Esophagus (tissue), 2 donors: ENCODE measurements at regions not wholly inside any gene's neighbourhood (a gene's known extent, or its start where the extent isn't known, plus 50 kb on each side); places are given as distances from the start of the nearest gene placed in this dataset.
"Not testable (repeated sequence)": the region's sequence is repeated elsewhere in the genome, so short reads cannot be mapped to it uniquely, and the experiment has no call there.

ENCODE experiments used
- H3K27ac ChIP-seq, 2 donors: one replicate each; pipeline ENCODE4 v1.5.1; 2013; ENCODE audit warnings: low read depth in 2 of 2, mild to moderate bottlenecking in 2 of 2, inconsistent platforms in 1 of 2, low read length in 1 of 2, moderate library complexity in 1 of 2
- H3K27me3 ChIP-seq, 2 donors: one replicate each; pipeline ENCODE4 v1.6.1; 2013; ENCODE audit warnings: low read length in 2 of 2, control low read depth in 1 of 2, mild to moderate bottlenecking in 1 of 2; ENCODE audit not compliant: insufficient read depth in 2 of 2, control insufficient read depth in 1 of 2
- H3K36me3 ChIP-seq, 2 donors: one replicate each; pipeline ENCODE4 v1.6.1; 2013; ENCODE audit warnings: low read length in 1 of 2; ENCODE audit not compliant: control insufficient read depth in 2 of 2, insufficient read depth in 2 of 2
- H3K4me1 ChIP-seq, 2 donors: one replicate each; pipeline ENCODE4 v1.6.1; 2013; ENCODE audit warnings: low read length in 1 of 2; ENCODE audit not compliant: control insufficient read depth in 2 of 2, insufficient read depth in 2 of 2
- H3K4me3 ChIP-seq, 2 donors: one replicate each; pipeline ENCODE4 v1.5.1; 2013; ENCODE audit warnings: low read length in 2 of 2, mild to moderate bottlenecking in 2 of 2, low read depth in 1 of 2, moderate library complexity in 1 of 2
- H3K9me3 ChIP-seq, 2 donors: one replicate each; pipeline ENCODE4 v1.6.1; 2013; ENCODE audit warnings: mild to moderate bottlenecking in 2 of 2, low read depth in 1 of 2, low read length in 1 of 2, moderate library complexity in 1 of 2; ENCODE audit not compliant: control insufficient read depth in 2 of 2, insufficient read depth in 1 of 2
- WGBS, 2 donors: extraction: QIAGEN DNeasy Blood & Tissue Kit; methylation state at CpG; one replicate each; pipeline ENCODE4 v1.1.7; 2013; 5-methylcytosine and 5-hydroxymethylcytosine counted together
- donor health status: healthy with polysubstance abuse.
- donor health status: Bipolar disorder and iron deficiency.

DNA sequence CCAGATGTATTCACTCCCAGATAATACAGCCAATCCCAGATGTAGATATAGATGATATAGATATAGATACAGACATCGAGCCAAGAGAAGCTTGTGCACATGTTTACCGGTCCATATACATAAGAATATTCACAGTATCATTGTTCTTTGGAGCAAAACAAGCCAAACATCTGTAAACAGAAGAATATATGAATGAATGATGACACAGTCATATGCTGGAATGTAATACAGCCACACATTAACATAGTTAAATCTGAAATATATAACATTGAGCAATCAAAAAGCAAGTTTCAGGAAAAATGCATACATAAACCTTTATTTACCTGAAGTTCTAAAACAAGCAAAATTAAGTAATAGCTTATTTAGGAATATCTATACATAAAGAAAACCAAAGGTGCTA lies 182.5 kb downstream of the TXNL1 start:
- 91 to 92% methylated on average over 2 of the region's 2 CpGs for WGBS, 2 donors
- Histone ChIP-seq H3K27ac (no peak overlapping the region), H3K9me3 (no peaks in the 10 kb centered on the region), H3K4me3 (no peak overlapping the region), H3K4me1 (no peaks in the 10 kb centered on the region), H3K36me3 (no peaks in the 10 kb centered on the region), H3K27me3 (no peaks in the 10 kb centered on the region)

DNA sequence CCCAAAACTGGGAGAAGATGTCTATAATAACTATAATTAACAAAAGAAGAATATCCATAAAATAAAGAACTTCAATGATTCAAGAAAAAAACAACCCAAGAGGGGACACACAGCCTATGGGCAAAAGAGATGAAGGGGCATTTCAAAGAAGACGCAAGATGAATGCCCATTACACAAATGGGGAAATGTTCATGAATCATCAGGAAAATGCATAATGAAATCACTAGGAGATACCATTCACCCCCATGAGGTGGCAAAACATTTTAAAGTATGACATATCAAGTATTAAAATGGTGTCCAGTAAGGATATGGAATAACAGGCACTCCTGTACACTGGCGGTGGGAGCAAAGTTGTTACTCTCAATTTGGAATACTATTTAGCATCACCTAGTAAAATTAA lies 183.3 kb downstream of the TXNL1 start:
- H3K4me1 ChIP-seq = no peaks in the 10 kb centered on the region
- 97 to 100% methylated on average over 2 of the region's 2 CpGs for WGBS, 2 donors

DNA sequence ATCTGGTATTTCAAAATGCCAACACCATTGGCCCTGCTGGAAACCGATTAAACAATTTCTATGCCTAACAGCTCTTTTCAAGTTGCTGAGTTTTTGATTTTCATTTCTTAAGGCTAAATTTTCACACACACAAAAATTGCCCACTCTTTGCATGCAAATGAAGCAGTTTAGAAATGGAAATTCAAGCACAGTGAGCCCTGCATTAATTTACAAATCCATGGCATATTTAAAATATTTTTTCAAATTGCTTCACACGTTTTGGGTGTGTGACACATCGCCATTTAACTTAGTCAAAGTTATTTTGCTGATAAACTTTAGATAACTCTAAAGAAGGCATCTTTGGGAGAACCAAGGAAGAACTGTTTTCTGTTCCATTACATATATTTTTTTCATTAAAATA lies 184.8 kb downstream of the TXNL1 start:
- no peaks in the 10 kb centered on the region for H3K27me3 ChIP-seq
- 80 to 83% methylated on average over 3 of the region's 3 CpGs for WGBS, 2 donors
- no peak overlapping the region for H3K4me3 ChIP-seq
- H3K36me3 ChIP-seq = no peaks in the 10 kb centered on the region
- no peak overlapping the region for H3K27ac ChIP-seq
- no peaks in the 10 kb centered on the region for H3K9me3 ChIP-seq
- H3K4me1 ChIP-seq = no peaks in the 10 kb centered on the region

More for the DNA sequence above, 183.3 kb downstream of the TXNL1 start:
- Histone ChIP-seq H3K9me3 (no peaks in the 10 kb centered on the region), H3K36me3 (no peaks in the 10 kb centered on the region), H3K4me3 (no peak overlapping the region), H3K27me3 (no peaks in the 10 kb centered on the region), H3K27ac (no peak overlapping the region)

DNA sequence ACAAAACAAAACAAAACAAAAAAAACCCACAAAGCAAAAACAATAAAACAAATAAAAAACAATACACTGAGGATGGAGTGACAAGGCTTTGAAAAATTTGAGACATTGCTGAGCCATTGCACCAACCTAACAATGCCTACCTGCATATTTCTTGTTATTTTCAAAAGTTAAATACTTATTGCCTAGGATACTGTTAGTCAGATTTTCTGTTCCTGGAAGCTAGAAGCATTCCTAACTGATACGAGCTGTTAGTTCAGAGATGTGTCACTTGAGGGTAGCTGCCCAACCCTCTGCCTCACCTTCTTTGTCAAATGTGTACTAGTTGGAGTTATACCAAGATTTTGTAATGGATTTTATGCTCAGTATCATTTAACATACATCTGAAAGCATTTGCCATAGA lies 187.2 kb downstream of the TXNL1 start:
- Histone ChIP-seq H3K4me1 (no peaks in the 10 kb centered on the region), H3K4me3 (no peak overlapping the region), H3K36me3 (no peaks in the 10 kb centered on the region), H3K9me3 (no peaks in the 10 kb centered on the region), H3K27me3 (no peaks in the 10 kb centered on the region), H3K27ac (no peak overlapping the region)
- 45 to 68% methylated on average over 1 of the region's 1 CpG for WGBS, 2 donors

DNA sequence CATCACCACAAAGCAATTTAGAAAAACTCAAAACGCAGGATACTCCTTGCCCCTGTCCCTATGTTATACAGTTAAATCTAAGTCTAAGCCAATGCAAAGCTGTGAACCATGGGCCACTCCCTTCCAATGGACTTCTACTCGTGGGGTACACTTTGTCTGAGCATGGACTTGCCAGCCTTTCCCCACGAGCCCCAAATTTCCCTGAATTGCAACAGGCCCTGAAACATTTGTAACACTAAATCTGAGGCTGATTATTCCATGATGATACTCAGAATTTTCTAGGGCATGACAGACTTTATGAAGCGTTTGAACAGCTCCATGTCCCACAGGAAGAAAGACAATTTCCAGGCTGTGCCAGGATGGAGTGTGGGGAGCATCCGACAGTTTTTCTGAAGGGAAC lies 189.6 kb downstream of the TXNL1 start:
- no peaks in the 10 kb centered on the region for H3K27me3 ChIP-seq
- no peaks in the 10 kb centered on the region for H3K36me3 ChIP-seq
- peaks cover 0 to 4% of the 10 kb centered on the region in 2 donors for H3K4me1 ChIP-seq
- 83 to 84% methylated on average over 5 of the region's 5 CpGs for WGBS, 2 donors
- no peak overlapping the region for H3K4me3 ChIP-seq
- no peaks in the 10 kb centered on the region for H3K9me3 ChIP-seq
- no peak overlapping the region for H3K27ac ChIP-seq

DNA sequence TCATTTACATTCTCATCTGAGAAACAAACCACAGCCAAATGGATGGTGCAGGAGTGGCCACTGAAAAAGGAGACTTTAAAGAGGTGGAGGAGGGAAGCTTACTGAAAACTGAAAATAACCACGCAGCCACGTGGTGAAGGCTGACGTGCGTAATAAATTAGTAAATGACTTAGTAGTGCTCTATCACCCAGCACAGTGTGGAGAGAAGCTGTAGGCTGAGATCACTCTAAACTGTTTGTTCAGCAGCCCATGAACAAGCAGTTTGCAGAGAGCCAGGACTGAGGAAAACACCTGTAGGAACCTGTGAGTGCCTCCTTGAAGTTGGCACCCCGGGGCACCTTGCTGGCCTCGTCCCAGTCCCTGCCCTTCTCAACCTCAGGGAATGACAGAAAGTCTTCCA lies 193.0 kb downstream of the TXNL1 start:
- no peak overlapping the region for H3K4me3 ChIP-seq
- no peak overlapping the region for H3K27ac ChIP-seq
- no peaks in the 10 kb centered on the region for H3K9me3 ChIP-seq
- no peaks in the 10 kb centered on the region for H3K36me3 ChIP-seq
- WGBS, 2 donors = 48 to 50% methylated on average over 6 of the region's 6 CpGs
- no peaks in the 10 kb centered on the region for H3K27me3 ChIP-seq
- H3K4me1 ChIP-seq = peaks cover 0 to 4% of the 10 kb centered on the region in 2 donors

DNA sequence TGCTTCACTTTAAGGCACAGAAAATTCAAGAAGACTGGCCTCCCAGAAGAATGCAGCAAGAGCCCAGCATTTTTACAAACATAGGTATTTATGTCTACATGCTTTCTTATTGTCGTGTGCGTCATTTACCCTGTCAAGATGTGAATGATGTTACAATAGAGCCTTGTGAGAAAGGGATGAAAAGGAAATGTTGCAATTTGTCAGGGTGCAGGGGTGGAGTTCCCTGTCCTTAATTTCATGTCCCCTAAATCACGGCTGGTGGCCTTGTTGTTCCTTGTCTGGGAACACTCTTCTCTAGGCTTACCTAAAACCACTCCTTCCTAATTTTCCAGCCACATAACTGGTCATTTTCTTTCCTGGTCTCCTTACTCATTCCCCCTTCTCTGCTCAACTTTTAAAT lies 194.2 kb downstream of the TXNL1 start:
- H3K9me3 ChIP-seq = no peaks in the 10 kb centered on the region
- peaks cover 0 to 4% of the 10 kb centered on the region in 2 donors for H3K4me1 ChIP-seq
- 87 to 90% methylated on average over 3 of the region's 3 CpGs for WGBS, 2 donors
- H3K27ac ChIP-seq = no peak overlapping the region
- H3K36me3 ChIP-seq = no peaks in the 10 kb centered on the region
- no peak overlapping the region for H3K4me3 ChIP-seq
- H3K27me3 ChIP-seq = no peaks in the 10 kb centered on the region

DNA sequence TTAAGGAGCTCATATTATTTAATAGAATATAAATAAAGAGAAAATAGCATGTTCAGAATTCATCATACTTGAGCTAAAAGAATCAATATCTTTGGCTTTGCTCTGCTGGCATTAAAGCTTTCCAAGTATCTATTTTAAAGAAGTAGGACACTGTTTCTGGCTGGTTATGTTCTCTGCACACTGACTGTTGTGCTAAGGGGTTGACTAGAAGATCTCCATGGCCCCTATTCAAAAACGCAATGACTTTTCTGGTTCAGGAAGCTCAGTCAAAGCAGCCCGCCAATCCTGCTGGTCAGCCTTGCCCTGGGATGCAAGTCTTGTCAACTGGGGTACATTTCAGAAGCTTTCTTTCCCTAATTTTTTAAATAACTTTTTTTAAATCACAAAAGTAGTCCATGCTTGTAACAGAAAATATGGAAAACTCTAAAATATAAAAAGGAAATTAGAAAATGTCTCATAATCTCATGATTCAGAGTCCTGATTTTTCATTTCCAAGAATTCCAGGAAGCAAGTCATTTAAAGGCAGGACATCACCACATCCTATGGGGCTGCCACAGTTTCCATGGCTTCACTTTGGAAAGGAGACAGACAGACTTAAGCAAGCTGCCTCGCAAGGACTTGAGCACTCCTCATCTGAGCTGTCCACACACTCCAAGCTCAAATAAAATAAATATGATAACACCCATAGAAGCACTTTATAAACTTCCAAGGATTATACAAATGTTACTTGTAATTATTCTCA lies 195.1 kb downstream of the TXNL1 start:
- H3K27ac ChIP-seq = no peak overlapping the region
- H3K36me3 ChIP-seq = no peaks in the 10 kb centered on the region
- H3K27me3 ChIP-seq = no peaks in the 10 kb centered on the region
- 73 to 78% methylated on average over 3 of the region's 3 CpGs for WGBS, 2 donors
- no peaks in the 10 kb centered on the region for H3K9me3 ChIP-seq
- H3K4me1 ChIP-seq = peaks cover 0 to 4% of the 10 kb centered on the region in 2 donors
- H3K4me3 ChIP-seq = no peak overlapping the region

DNA sequence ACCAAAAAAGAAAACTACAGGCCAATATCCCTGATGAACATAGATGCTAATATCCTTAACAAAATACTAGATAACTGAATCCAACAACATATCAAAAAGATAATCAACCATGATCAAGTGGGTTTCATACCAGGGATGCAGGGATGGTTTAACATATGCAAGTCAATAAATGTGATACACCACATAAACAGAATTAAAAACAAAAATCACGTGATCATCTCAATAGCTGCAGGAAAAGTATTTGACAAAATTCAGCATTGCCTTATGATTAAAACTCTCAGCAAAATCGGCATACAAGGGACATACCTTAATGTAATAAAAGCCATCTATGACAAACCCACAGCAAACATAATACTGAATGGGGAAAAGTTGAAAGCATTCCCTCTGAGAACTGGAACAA lies 199.9 kb downstream of the TXNL1 start:
- not testable (repeated sequence) for H3K4me3 ChIP-seq, H3K27ac ChIP-seq, H3K4me1 ChIP-seq, H3K9me3 ChIP-seq, H3K27me3 ChIP-seq, H3K36me3 ChIP-seq
- WGBS, 2 donors = 90% methylated on average over 2 of the region's 2 CpGs

DNA sequence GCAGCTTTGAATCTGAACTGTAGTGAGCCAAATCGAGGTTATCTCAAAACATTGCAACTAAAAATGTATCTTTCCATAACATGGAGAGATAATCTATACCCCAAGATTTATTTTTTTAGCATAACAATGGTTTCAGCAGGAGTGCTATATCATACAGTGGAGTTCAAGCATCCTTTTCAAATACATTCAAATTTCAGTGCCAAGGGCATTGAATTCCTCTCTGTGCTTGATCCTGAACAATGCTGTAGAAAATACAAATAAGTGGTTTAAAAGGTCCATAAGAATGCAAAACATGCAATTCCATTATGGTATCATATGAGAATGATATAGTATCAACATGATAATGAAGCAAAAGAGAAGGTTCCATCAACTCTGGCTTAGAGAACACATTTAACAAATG lies 201.7 kb downstream of the TXNL1 start:
- Histone ChIP-seq H3K27ac (no peak overlapping the region), H3K36me3 (no peaks in the 10 kb centered on the region), H3K27me3 (no peaks in the 10 kb centered on the region), H3K4me1 (no peaks in the 10 kb centered on the region), H3K9me3 (no peaks in the 10 kb centered on the region), H3K4me3 (no peak overlapping the region)
- WGBS, 2 donors = 50 to 58% methylated on average over 1 of the region's 1 CpG
